ENCODE measurements at regions not wholly inside any gene's neighbourhood (a gene's known extent, or its start where the extent isn't known, plus 50 kb on each side); places are given as distances from the start of the nearest gene placed in this dataset.
"Not testable (repeated sequence)": the region's sequence is repeated elsewhere in the genome, so short reads cannot be mapped to it uniquely, and the experiment has no call there.

DNA sequence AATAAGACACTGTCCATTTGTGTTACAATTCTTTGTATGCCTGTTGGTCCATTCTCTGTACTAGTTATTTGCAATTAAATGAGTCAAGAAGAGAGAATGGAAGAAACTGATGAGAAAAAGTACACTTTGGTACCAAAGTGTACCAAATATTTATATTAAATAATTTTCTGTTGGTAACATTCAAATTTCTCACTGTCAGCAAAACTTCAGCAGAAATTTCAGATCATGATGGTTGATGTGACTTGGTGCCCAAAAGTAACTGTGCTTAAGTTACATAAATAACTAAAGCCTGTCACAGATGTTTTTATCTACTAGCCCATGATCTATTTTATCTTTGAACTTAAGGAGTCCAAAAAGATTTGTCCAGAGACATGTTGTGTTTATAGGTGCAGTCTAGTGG lies 274.4 kb upstream of the CXADR start:
- no peak for DNase-seq

DNA sequence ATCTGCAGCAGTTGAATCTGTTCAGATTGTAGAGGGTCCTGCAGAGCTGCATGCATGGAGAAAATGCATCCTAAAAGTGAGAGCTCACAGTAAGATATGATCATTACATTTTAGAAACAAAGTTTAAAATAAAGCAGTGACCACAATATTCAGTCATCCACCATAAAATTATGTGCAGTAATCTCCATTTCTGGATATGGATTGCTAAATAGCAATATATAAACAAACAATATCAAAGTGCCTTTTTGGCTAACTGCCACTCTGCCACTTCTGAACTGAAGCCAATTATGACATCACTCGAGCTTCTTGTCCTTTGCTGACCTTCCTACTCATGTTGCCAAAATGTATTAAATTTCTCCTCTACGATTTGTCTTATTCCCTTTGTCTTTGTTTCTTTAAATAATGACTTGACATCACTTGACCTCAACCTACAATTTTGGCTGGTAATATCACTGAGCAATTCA lies 262.0 kb upstream of the CXADR start:
- no peak for DNase-seq

DNA sequence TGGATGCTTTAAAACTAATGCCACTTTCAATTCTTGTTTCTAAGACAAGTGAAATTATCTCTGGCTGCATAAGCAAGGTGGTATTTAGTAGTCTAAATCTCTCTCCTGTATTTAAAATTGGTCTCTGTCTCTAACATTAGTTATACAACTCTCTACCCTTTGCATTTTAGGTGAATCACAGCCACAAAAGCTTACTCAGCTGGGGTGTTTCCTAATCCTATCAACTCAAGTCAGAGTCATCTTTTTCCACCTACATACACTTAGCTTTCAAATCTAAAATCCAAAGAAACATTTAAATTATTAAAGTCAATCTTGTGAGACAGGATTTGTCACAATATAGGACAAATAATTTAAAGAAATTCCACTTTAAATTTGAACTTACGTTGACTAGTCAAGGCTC lies 255.1 kb upstream of the CXADR start:
- DNase-seq: no peak

DNA sequence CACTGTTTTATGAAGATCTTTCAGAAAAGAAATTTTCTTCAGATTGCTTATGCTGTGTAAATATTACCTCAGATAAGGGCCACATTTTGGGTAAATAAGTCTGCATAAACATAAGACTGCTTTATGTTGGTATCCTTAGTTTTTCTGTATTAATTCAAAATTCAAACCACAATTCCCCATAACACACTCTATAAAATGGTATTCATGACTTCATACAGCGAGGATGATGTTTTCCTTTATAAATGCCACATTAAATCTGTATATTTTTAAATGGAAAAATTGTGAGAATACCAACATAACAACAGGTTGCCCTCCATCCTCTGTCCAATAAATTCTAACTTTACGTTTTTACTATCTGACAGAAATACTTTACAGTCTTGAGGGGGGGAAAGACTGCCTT lies 248.7 kb upstream of the CXADR start:
- DNase-seq: no peak

DNA sequence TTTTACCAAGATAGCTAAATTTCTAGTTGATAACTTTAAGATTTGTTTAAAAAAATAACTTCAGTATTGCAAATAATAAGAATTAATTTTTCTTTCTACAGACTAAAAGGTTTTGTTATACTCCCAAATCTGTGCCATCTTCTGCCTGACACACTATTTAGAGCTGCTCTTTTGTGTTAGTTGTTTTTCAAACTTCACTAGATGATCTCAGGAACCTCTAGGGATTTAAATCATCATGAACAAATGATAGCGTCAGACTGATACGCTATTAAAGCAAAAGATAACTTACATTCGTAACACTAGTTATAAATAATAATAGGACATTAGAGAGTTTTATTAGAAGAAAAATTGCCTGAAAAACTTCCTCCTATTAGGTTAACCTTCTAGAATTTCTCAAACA lies 243.1 kb upstream of the CXADR start:
- no peak for DNase-seq

DNA sequence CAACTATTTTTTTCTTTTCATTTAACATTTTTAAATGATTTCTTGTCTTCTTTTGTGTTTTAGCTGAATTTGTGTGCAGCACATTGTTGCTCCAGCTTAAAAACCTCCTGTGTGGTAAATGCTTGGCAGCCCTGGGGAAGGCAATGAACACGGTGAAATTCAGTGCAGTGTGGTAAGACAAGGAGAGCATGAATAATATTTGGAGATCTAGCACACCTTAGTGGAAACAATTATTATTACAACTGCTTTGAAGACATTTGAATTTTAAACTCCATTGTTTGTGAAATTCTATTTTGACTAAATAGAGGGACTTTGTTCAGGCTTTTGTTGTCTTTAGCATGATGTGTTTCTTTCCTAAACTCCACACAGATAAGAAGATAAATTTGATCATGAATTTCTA lies 242.6 kb upstream of the CXADR start:
- DNase-seq: peak in 19 of 51 donors; percentile 2 to 40 (median 10)

DNA sequence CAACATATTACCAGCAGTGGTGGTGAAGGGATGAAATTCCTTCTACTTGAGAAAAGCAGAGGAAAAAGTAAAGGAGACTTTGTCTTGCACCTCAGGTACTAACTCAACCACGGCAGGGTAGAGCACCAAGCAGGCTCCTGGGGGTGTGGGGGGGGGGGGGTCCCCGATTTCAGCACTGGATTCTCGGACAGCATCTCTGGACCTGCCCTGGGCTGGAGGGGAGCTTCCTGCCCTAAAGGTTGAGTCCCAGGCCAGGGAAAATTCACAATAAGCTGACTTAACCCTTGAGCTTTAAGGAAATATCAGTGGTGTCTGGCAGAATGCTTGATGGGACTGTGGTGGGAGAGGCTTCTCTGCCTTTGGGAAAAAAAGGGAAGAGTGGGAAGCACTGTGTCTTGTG lies 233.2 kb upstream of the CXADR start:
- DNase-seq: no peak

DNA sequence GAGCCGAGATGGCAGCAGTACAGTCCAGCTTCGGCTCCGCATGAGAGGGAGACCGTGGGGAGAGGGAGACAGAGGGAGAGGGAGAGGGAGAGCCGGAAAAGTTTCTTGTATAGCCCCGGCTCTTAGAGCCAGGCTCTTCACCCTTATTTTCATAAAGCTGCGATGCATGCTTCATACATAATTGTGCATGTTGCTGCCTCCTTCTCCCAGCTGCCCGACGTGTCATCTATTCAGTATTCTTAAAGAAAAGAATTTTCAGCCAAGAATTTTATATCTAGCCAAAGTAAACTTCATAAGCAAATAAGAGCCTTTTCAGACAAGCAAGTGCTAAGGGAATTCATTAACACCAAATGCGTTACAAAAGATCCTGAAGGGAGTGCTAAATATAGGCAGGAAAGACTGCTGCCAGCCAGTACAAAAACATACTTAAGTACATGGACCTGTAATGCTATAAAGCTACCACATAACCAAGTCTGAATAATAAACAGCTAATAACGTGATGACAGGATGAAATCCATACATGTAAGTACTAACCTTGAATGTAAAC lies 219.8 kb upstream of the CXADR start:
- DNase-seq: not testable (repeated sequence)

DNA sequence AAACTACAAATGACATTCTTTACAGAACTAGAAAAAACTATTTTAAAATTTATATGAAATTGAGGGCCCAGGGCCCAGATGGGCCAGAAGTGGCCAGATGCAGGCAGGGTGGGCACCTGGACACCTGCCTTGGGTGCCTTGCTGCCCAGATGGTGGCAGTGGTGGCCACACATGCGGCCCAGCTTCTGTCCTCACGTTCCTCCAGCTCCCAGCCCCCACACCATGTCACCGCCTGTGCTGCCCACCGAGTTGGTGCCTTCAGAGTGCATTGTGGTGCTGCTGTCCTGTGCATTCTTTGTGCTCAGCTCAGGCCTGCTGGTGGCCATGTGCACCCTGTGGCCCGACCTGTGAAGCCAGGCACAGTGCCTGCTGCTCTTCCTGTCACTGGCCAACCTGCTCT lies 216.8 kb upstream of the CXADR start:
- no peak for DNase-seq

DNA sequence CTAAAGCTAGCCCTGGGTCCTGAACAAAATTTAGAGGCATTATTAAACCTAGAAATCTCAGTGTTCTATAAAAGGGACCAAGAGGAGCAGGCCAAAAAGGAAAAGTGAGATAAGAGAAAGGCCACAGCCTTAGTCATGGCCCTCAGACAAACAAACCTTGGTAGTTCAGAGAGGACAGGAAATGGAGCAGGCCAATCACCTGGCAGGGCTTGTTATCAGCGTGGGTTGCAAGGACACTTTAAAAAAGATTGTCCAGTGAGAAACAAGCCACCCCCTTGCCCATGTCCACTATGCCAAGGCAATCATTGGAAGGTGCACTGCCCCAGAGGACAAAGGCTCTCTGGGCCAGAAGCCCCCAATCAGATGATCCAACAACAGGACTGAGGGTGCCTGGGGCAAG lies 213.3 kb upstream of the CXADR start:
- not testable (repeated sequence) for DNase-seq

DNA sequence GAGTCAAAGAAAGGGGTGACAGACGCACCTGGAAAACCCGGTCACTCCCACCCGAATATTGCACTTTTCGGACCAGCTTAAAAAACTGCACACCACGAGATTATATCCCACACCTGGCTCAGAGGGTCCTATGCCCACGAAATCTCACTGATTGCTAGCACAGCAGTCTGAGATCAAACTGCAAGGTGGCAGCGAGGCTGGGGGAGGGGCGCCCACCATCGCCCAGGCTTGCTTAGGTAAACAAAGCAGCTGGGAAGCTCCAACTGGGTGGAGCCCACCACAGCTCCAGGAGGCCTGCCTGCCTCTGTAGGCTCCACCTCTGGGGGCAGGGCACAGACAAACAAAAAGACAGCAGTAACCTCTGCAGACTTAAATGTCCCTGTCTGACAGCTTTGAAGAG lies 185.1 kb upstream of the CXADR start:
- not testable (repeated sequence) for DNase-seq

DNA sequence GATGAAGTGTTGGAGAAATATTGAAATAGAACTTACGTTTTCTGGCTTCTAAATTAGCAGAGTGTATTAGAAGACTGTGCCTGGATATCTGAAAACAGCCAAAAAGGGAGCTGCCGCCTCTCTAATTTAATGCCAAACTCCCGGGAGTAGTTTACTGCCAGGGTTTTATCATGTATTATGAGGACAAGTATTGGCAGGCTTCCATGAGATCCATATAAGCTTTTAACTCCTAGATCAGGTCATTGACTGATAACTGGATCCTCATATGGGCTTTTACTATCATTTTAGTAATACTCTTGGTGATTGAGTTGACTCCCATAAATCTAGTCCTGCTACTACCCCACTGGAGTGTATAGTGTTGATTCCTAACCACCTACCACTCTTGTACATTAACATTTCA lies 178.4 kb upstream of the CXADR start:
- no peak for DNase-seq

DNA sequence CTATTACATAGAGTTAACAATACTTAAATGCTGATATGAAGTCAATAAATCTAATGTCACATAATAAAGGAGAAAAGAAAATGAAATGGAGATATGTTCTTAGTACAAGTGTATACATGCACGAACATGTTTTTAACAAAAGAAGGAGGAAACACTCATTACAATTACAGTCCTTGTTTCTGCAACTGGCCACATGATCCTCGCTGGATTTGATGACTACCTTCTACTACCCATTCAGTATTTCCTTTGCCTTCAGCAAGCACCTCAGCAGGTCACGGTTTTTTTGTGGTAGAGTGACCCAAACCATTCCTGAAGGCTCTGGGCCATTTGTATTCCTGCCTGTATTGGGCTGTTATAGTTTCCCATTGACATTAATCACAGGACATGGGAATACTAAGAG lies 172.8 kb upstream of the CXADR start:
- DNase-seq: no peak

DNA sequence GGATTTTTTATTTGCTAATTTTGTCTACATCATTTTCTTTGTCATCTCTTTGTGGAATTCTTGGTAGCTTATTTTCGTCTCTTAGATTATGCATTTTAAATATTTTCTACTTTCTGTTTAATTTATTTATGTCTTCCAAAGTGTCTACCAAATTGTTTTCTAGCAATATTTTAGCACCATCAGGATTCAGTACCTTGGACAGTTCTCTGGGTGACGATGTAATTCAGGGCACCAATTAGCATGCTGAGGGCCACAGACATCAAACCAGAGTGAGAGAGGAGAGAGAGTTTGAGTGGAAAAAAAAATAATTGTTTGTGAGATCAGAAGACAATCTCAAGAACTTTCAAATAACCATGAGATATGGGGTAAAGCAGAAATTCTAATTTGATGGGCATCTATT lies 169.8 kb upstream of the CXADR start:
- no peak for DNase-seq

DNA sequence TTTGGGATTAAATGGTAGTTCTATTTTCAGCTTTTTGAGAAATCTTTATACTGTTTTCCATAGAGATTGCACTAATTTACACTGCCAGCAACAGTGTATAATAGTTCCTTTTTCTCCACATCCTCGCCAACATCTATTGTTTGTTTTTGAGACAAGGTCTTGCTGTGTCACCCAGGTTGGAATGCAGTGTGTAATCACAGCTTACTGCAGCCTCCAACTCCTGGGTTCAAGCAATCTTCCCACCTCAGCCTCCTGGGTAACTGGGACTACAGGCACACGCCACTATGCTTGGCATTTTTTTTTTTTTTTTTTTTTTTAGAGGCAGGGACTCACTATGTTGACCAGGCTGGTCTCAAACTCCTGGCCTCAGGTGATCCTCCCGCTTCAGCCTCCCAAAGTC lies 164.5 kb upstream of the CXADR start:
- no peak for DNase-seq

DNA sequence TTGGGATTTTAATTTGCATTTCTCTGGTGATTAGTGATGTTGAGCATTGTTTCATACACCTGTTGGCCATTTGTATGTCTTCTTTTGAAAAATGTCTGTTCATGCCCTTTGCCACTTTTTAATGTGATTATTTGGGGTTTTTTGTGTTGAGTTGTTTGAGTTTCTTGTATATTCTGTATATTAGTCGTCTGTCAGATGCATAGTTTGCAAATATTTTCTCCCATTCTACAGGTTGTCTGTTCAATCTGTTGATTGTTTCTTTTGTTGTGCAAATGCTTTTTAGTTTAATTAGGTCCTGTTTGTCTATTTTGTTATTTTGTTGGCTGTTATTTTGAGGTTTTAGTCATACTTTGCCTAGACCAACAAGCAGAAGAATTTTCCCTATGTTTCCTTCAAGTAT lies 164.0 kb upstream of the CXADR start:
- no peak for DNase-seq

DNA sequence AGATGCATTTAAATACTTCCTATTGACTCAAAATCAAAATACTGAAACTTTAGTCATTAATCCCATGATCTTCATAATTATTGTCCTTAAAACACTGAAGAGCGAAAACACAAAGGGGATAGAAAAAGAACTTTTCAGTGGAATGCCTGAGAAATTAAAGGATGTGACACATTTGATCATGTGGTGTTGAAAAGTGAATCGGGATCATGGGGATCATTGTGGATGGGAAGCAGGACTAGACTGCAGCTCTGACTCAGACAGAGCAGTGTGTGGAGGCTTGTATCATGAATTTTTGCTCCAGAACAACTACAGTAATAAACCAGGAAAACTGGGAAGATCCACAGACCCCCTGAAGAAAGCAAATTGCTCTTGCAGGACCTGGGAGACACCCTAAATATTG lies 161.1 kb upstream of the CXADR start:
- no peak for DNase-seq

DNA sequence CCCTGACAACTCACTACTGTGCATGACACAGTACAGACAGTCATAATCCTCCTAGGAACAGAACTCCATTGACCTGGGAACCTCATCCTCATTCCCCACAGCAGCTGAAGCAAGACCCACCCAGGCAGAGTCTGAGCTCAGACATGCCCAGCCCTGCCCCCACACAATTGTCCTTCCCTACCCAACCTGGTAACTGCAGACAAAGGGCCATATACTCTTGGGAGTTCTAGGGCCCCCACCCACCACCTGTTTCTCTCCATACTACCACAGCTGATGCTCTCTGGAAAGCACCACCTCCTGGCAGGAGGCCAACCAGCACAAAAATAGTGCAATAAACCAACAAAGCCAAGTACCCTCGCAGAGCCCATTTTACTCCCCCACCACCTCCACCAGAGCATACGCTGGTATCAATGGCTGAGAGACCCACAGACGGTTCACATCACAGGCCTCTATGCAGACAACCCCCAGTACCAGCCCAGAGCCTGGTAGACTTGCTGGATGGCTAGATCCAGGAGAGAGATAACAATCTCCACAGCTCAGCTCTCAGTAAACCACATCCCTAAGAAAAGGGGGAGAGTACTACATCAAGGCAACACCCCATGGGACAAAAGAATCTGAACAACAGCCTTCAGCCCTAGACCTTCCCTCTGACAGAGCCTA lies 159.7 kb upstream of the CXADR start:
- DNase-seq: no peak

DNA sequence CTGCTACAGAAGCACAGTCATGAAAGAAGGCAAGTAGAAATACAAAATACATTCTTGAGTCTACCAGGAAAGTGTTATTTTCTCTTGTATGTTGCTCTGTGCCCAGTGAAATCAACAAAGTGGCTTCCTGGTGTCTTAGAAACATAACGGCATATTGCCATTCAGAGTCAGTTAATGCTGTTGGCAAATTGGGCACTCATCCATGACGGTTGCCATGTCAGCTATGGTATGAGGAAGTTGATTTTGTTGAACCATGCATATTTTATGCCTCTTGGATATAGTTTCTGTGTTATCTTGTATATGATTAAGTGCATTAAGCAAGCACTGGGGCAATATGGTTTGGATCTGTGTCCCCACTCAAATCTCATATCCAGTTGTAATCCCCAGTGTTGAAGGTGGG lies 153.1 kb upstream of the CXADR start:
- no peak for DNase-seq

DNA sequence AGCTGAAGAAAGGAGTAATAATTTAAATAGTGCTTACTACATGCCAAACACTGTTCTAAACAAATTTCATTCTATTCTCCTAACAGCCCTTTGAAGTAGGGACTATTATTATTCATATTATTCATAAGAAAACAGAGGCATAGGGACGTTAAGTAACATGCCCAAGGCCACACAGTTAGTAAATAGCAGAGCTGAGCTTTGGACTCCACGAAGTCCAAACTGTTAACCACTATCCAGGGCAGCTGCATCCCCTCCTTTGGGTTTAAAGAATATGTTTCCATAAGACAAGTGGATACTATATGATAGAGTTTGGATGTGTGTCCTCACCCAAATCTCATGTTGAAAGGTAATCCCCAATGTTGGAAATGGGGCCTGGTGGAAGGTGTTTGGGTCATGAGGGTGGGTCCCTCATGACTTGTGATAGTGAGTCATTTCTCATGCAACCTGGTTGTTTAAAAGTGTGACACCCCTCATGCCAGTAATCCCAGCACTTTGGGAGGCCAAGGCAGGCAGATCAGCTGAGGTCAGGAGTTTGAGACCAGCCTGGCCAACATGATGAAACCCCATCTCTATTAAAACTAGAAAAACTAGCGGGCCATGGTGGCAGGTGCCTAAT lies 144.0 kb upstream of the CXADR start:
- no peak for DNase-seq

DNA sequence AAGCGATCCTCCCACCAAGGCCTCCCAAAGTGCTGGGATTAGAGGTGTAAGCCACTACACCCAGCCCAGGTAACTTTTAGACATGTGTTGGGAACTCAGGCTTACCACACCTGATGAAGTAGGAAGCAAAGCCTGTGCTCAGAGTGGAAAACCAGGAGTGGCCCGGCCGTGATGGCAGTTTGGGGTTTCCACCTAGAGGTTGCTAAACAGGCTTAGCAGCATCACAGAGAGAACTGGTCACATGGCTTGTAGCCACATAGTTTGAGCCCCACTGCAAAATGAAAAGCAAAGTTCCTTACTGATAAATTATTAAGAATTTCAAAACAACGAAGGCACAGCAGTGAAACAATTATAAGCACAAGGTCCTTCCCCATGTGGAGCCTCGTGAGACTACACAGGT lies 142.6 kb upstream of the CXADR start:
- DNase-seq: no peak

DNA sequence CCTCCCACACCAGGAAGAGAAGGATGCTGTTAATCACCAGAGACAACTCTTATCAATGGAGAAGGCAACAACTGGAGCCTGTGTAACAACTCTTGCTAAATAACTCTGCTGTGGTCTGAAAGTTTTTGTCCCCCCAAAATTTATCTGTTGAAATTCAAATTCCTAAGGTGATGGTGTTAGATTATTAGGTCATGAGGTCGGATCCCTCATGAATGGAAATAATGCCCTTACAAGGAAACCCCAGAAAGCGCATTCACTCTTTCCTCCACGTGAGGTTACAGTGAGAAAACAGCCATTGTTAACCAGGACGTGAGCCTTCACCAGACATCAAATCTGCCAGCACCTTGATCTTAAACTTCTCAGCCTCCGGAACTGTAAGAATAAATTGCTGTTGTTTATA lies 141.9 kb upstream of the CXADR start:
- no peak for DNase-seq

DNA sequence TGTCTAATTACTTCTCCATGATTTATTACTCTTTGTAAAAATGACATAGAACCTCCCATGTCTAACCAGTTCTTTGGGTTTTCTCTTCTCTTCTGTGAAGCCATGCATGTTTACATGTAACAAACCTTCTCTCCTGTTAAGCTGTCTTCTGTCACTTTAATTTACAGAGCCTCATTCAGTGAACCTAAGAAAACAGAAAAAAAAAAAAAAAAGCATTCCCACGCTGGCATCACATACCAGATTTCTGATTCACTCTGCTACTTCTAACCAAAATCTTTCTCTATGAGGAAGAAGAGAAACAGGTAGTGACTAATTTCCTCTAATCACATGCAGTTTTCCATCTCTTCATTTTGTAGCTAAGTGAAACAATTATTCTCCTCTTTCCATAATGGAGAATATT lies 141.4 kb upstream of the CXADR start:
- no peak for DNase-seq

DNA sequence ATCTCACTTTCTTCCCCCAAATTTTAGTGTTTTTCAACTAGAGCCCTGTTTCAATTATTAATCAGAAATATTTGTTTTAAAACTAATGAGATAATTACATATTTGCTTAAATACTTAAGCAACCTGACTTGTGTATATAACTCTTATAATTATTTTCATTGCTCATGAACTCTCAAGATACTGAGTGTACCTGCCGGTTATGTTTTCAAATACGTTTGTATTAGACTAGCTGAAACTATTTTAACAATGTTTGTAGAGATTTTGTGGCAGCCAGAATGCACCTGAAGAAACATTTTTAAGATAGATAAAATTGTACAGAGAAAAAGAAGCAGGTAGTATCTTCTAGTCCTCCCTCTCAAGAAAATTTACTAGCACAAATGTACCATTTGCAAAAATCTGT lies 140.6 kb upstream of the CXADR start:
- DNase-seq: no peak
